ENCODE measurements at regions not wholly inside any gene's neighbourhood (a gene's known extent, or its start where the extent isn't known, plus 50 kb on each side); places are given as distances from the start of the nearest gene placed in this dataset.

- TF ChIP-seq CTCF (IDR thresholded peaks at IDR 0.05) = no peak
- no peak for TF ChIP-seq POLR2A (IDR thresholded peaks at IDR 0.05)
- no peak for TF ChIP-seq POLR2AphosphoS5 (IDR thresholded peaks at IDR 0.05)
These were observed 79.5 kb upstream of the SLC27A6 start for GRCh38 chr5:128885649-128886255.
